Activated T-helper 2 cell treated with anti-CD3 and anti-CD28 coated beads, Interferon-gamma antibody, Interleukin-2, Interleukin-4, amounts not matched to agents 10 μg/mL and 5 μg/mL and 100 μg/mL, durations not matched to agents 14 hours and 24 hours and 36 hours (primary cell): ENCODE measurements at regions not wholly inside any gene's neighbourhood (a gene's known extent, or its start where the extent isn't known, plus 50 kb on each side); places are given as distances from the start of the nearest gene placed in this dataset.
"Not testable (repeated sequence)": the region's sequence is repeated elsewhere in the genome, so short reads cannot be mapped to it uniquely, and the experiment has no call there.

ENCODE experiments used
- DNase-seq: peaks from one replicate; pipeline ENCODE4 v3.0.0; 2021; ENCODE audit warnings: low spot score
- H3K27ac Mint-ChIP-seq: one replicate; pipeline ENCODE4 v1.8.0; 2021; ENCODE audit warnings: mixed read lengths
- H3K27me3 Mint-ChIP-seq: one replicate; pipeline ENCODE4 v1.8.0; 2021; ENCODE audit warnings: low read depth, mixed read lengths
- H3K36me3 Mint-ChIP-seq: one replicate; pipeline ENCODE4 v1.8.0; 2021; ENCODE audit warnings: low read depth, mixed read lengths
- H3K4me1 Mint-ChIP-seq: one replicate; pipeline ENCODE4 v1.8.0; 2021; ENCODE audit warnings: low read depth, mixed read lengths
- H3K4me3 Mint-ChIP-seq: one replicate; pipeline ENCODE4 v1.8.0; 2021; ENCODE audit warnings: low read depth, mild to moderate bottlenecking, moderate library complexity, mixed read lengths
- H3K9me3 Mint-ChIP-seq: one replicate; pipeline ENCODE4 v1.8.0; 2021; ENCODE audit warnings: mixed read lengths
- intact Hi-C: fragments of 100-400 bp; cut with micrococcal nuclease; formaldehyde crosslinking; loops from one replicate; pipeline ENCODE4 v1.15.1; 2023

DNA sequence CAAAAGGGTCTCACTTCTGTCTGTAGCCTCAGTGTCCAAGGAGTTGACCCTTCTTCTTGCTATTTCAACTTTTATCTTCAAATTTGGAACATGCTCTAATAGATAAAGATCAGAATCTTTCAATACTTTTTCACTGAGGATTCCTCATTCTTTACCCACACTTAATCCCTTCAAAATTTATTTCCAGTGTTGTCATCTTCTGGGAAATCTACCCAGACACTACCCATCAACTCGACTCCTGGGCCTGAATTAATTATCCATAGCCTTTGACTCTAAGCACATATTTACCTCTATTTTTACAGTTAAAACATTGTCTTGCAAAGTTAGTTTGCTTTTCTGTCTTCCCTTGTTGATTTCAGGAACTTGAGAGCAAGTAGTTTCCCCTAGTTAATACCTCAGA is 1022.5 kb downstream of the PCDH9 start:
- peaks cover 3% of the 10 kb centered on the region for H3K9me3 Mint-ChIP-seq

DNA sequence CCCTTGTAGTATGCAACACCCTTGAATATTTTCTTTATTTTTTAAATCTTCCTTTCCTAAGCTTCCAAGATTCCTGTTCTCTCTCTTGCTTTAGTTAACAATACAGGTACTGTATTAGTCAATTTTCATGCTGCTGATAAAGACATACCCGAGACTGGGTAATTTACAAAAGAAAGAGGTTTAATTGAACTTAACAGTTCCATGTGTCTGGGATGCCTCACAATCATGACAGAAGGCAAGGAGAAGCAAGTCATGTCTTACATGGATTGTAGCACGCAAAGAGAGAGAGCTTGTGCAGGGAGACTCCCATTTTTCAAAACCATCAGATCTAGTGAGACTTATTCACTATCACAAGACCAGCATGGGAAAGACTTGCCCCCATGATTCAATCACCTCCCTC is 1024.3 kb downstream of the PCDH9 start:
- H3K4me1 Mint-ChIP-seq, result no peaks in the 10 kb centered on the region
- no peaks in the 10 kb centered on the region for H3K36me3 Mint-ChIP-seq
- no peak for DNase-seq
- intact Hi-C loops, result no loop called here
- no peaks in the 10 kb centered on the region for H3K27me3 Mint-ChIP-seq
- peaks cover 4% of the 10 kb centered on the region for H3K9me3 Mint-ChIP-seq
- no peak overlapping the region for H3K4me3 Mint-ChIP-seq
- H3K27ac Mint-ChIP-seq, result no peak overlapping the region

More for the DNA sequence above, 1022.5 kb downstream of the PCDH9 start:
- no peaks in the 10 kb centered on the region for H3K36me3 Mint-ChIP-seq
- DNase-seq, result no peak
- H3K27me3 Mint-ChIP-seq, result no peaks in the 10 kb centered on the region
- H3K27ac Mint-ChIP-seq, result no peak overlapping the region
- intact Hi-C loops, result no loop called here
- H3K4me3 Mint-ChIP-seq, result no peak overlapping the region
- H3K4me1 Mint-ChIP-seq, result no peaks in the 10 kb centered on the region

DNA sequence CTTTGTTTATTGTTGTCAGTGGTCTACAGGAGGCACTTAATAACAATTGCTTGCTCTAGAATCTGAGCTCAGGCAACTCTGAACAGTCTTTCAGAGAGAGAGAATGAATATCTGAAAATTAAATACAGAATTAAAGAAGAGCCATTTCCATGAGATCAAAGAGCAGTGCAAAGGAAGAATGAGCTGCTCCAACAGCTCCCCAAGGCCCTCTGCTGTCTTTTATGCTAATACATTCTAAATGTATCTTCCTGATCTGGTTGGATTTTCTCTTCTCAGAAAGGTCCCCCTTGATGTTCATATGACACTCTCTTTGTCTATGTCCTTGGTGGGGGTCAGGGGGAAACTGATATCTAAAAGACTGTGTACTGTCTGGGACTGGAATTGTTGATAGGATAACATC is 1029.6 kb downstream of the PCDH9 start:
- Mint-ChIP-seq H3K27me3 (no peaks in the 10 kb centered on the region), H3K4me1 (no peaks in the 10 kb centered on the region), H3K9me3 (peaks cover 10% of the 10 kb centered on the region)

DNA sequence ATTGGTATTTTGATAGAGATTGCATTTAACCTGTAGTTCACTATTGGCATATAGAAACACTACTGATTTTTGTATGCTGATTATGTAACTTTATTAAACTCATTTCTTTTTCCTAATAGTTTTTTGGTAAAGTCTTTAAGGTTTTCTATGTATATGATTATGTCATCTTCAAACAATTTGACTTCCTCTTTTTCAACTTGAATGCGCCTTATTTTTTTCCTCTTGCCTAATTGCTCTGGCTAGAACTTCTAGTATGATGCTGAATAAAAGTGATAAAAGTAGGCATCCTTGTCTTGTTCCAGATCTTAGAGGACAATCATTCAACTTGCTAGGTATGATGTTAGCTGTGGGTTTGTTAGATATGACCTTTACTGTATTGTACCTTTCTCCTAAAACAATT is 1034.9 kb downstream of the PCDH9 start:
- no peak overlapping the region for H3K27ac Mint-ChIP-seq
- intact Hi-C loops, result no loop called here
- no peak overlapping the region for H3K4me3 Mint-ChIP-seq
- H3K27me3 Mint-ChIP-seq, result no peaks in the 10 kb centered on the region
- H3K36me3 Mint-ChIP-seq, result no peaks in the 10 kb centered on the region
- no peaks in the 10 kb centered on the region for H3K4me1 Mint-ChIP-seq
- no peak for DNase-seq
- H3K9me3 Mint-ChIP-seq, result no peaks in the 10 kb centered on the region

More for the DNA sequence above, 1029.6 kb downstream of the PCDH9 start:
- intact Hi-C loops, result no loop called here
- Mint-ChIP-seq H3K4me3 (no peak overlapping the region), H3K36me3 (no peaks in the 10 kb centered on the region), H3K27ac (no peak overlapping the region)
- DNase-seq, result no peak

DNA sequence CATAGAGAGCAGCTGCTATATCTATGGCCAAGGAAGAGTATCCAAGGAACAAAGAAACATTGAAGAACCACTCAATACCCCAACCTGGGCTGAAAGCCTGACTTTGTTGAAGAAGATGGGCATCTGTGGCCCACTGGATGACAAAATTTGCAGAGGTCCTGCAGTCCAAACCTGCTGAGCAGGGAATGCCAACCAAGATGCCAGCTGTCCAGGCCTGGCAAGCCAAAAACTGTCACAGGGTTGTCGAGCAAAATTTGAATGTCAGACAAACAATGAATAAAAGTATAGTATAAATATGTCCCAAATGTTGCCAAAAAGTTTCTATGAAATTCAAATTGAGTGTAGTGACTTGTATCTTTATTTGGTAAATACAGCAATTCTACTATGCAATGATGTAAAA is 1040.2 kb downstream of the PCDH9 start:
- no peaks in the 10 kb centered on the region for H3K27me3 Mint-ChIP-seq
- no peak overlapping the region for H3K4me3 Mint-ChIP-seq
- H3K36me3 Mint-ChIP-seq, result no peaks in the 10 kb centered on the region
- no peaks in the 10 kb centered on the region for H3K4me1 Mint-ChIP-seq
- no peaks in the 10 kb centered on the region for H3K9me3 Mint-ChIP-seq
- intact Hi-C loops, result no loop called here
- H3K27ac Mint-ChIP-seq, result no peak overlapping the region
- no peak for DNase-seq

DNA sequence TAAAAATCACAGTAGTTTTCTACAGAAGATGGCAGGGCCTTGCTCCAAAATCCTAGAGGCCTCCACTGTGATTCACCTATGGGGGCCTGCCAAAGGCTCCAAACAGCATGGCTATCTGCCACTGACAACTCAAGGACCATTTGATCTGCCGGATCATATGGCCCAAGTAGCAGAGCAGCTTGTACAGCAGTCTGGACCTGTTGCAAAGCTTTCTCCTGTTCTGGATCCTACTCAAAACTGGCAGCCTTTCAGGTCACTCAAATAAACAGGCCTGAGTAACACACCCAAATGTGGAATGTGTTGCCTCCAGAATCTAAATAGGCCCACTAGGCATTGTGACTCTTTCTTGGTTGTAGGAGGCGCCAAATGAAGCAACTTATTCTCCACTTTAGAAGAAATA is 1049.3 kb downstream of the PCDH9 start:
- Mint-ChIP-seq H3K36me3 (no peaks in the 10 kb centered on the region), H3K4me1 (no peaks in the 10 kb centered on the region), H3K27ac (no peak overlapping the region), H3K27me3 (no peaks in the 10 kb centered on the region), H3K9me3 (peaks cover 11% of the 10 kb centered on the region), H3K4me3 (no peak overlapping the region)
- intact Hi-C loops, result no loop called here
- no peak for DNase-seq

DNA sequence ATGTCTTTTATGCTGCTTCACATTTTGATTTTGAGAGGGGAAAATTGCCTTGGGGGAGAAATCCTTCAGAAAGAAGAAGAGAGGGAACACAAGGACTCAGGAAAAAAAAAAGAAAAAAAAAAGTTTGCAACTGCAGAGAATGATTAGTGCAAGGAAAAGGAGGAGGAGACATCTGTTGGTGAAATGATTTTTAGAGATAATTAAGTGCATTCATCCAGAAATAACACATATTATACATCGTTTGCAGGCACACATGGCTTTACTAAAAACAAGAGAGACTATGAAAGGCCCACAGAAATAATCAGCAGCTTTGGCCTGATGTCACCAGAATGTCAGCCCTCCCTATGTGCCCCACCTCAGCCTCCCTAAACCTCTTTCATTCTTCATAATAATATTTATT is 1058.2 kb downstream of the PCDH9 start:
- no peak overlapping the region for H3K27ac Mint-ChIP-seq
- H3K36me3 Mint-ChIP-seq, result no peaks in the 10 kb centered on the region
- no peaks in the 10 kb centered on the region for H3K4me1 Mint-ChIP-seq
- H3K9me3 Mint-ChIP-seq, result no peaks in the 10 kb centered on the region
- no peaks in the 10 kb centered on the region for H3K27me3 Mint-ChIP-seq
- intact Hi-C loops, result no loop called here
- no peak overlapping the region for H3K4me3 Mint-ChIP-seq
- no peak for DNase-seq

DNA sequence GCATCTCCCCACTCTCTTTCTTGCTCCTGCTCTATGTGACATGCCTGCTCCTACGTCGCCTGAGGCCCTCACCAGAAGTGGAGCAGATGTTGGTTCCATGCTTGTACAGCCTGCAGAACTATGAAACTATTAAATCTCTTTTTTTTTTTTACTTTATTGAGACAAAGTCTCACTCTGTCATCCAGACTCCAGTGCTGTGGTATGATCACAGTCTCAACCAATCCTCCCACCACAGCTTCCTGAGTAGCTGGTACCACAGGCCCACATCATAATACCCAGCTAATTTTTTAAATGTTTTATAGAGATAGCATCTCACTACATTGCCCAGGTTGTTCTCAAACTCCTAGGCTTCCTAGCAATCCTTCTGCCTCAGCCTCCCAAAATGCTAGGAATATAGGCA is 1067.7 kb downstream of the PCDH9 start:
- Mint-ChIP-seq H3K9me3 (no peaks in the 10 kb centered on the region), H3K27ac (no peak overlapping the region), H3K4me3 (no peak overlapping the region), H3K4me1 (no peaks in the 10 kb centered on the region), H3K27me3 (no peaks in the 10 kb centered on the region), H3K36me3 (no peaks in the 10 kb centered on the region)
- no peak for DNase-seq
- intact Hi-C loops, result no loop called here

DNA sequence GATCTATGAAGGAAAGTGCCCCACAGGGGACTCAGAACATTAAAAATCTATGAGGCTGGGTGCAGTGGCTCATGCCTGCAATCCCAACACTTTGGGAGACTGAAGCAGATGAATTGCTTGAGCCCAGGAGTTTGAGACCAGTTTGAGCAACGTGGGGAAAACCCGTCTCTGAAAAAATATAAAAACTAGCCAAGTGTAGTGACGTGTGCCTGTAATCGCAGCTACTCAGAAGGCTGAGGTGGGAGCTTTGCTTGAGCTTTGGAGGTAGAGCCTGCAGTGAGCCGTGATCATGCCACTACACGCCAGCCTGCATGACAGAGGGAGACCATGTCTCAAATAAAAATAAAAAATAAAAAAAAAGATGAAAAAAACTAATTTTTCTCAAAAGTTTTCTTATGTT is 1070.6 kb downstream of the PCDH9 start:
- H3K27me3 Mint-ChIP-seq, result no peaks in the 10 kb centered on the region
- intact Hi-C loops, result no loop called here

DNA sequence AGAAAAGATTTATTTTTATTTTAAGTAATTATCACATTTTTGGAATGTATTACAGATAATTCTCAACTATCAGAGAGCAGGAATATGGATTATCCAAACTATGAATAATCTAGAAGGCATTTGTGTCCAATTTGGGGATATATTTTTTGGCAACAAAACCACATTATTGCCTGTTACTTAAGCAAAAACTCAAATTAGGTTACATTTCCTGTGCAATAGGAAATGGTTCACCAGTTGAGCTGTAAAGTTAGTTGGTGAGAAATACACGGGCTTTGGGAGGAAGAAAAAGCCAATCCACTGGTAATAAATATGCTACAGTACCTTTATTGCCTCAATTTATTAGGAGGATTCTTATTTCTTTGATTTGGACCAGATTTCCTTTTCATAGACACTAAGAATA is 1075.2 kb downstream of the PCDH9 start:
- Mint-ChIP-seq H3K4me1 (no peaks in the 10 kb centered on the region), H3K27ac (no peak overlapping the region), H3K9me3 (no peaks in the 10 kb centered on the region), H3K4me3 (no peak overlapping the region), H3K36me3 (no peaks in the 10 kb centered on the region), H3K27me3 (no peaks in the 10 kb centered on the region)
- DNase-seq, result no peak
- intact Hi-C loops, result no loop called here

More for the DNA sequence above, 1070.6 kb downstream of the PCDH9 start:
- Mint-ChIP-seq H3K9me3 (no peaks in the 10 kb centered on the region), H3K27ac (no peak overlapping the region), H3K36me3 (no peaks in the 10 kb centered on the region), H3K4me3 (no peak overlapping the region), H3K4me1 (no peaks in the 10 kb centered on the region)
- DNase-seq, result no peak

DNA sequence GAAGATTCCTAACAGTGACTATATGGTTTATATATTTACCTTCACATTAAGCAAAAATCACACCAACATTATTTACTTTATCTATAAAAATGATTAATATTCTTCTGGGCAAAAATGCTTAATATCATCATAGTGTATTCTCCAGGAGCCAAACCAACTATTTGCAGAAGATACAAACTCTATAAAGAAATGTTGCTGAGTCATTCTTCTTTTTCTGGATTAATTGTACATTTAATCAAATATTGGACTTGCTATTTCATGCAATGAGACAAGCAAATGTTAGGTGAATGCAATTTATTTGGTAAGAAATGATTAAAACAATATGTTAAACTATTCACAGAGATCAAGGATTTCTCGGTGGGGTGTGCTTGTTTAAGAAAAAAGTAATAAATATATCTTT is 1075.8 kb downstream of the PCDH9 start:
- Mint-ChIP-seq H3K36me3 (no peaks in the 10 kb centered on the region), H3K27ac (no peak overlapping the region), H3K27me3 (no peaks in the 10 kb centered on the region), H3K4me3 (no peak overlapping the region), H3K9me3 (no peaks in the 10 kb centered on the region), H3K4me1 (no peaks in the 10 kb centered on the region)
- intact Hi-C loops, result no loop called here
- no peak for DNase-seq

DNA sequence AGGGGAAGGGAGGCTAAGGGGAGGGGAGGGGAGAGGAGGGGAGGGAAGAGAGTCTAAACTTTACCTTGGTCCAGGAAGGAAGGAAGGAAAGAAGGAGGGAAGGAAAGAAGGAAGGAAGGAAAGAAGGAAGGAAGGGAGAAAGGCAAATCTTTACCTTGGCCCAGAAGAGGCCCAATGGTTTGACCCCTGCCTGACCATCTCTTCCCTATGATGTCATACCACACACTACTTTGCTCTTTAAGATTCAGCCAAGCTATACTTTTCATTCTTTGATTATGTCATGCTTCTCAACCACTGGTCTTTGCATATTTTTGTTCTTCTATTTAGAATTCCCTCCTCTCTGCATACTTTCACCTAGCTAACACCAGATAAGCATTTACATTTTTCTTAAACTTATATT is 1077.5 kb downstream of the PCDH9 start:
- H3K27ac Mint-ChIP-seq, result no peak overlapping the region
- intact Hi-C loops, result no loop called here

DNA sequence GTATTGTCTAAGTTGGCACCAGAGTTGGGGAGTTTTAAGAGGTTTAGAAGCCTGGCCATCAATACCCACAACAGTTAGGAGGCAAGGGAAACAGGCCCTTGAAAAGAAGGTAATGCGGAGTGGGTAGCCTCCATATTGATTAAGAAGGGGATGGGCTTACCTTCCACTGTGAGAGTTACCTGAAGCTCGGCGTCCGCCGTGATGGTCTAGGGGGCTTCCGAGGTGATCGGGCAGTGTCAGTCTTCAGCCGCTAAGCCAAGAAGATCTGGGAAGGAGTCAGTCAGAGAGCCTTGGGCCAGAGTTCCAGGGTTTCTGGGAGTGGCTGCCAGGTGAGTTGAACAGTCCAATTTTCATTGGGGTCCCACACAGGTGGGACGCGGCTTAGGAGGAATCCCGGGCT is 1085.8 kb downstream of the PCDH9 start:
- intact Hi-C loops, H3K27ac Mint-ChIP-seq, H3K4me3 Mint-ChIP-seq, H3K4me1 Mint-ChIP-seq, H3K27me3 Mint-ChIP-seq, DNase-seq, H3K36me3 Mint-ChIP-seq: not testable (repeated sequence)
- peaks cover 23% of the 10 kb centered on the region for H3K9me3 Mint-ChIP-seq

More for the DNA sequence above, 1077.5 kb downstream of the PCDH9 start:
- no peaks in the 10 kb centered on the region for H3K36me3 Mint-ChIP-seq
- H3K9me3 Mint-ChIP-seq, result peaks cover under 1% of the 10 kb centered on the region
- no peaks in the 10 kb centered on the region for H3K27me3 Mint-ChIP-seq
- DNase-seq, result no peak
- H3K4me1 Mint-ChIP-seq, result no peaks in the 10 kb centered on the region
- H3K4me3 Mint-ChIP-seq, result no peak overlapping the region

DNA sequence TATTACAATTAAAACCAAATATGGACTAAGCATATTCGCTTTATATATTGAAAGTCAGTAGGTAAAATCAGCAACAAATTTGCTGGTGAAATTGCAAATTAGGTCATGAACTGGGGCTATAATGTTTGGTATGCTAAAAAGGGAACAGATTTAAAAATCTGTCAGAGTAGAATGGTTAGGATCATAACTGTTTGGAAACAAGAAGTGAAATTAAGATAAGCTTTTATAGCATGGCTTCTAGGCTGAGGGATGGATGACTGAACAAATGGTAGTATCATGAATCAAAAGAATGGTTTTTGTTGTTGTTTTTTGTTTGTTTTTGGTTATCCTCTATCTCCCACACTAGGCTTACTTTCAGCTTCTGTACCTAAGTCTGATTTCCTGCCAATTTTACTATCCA is 1090.4 kb downstream of the PCDH9 start:
- no peaks in the 10 kb centered on the region for H3K36me3 Mint-ChIP-seq
- H3K4me3 Mint-ChIP-seq, result no peak overlapping the region
- no peaks in the 10 kb centered on the region for H3K27me3 Mint-ChIP-seq
- H3K9me3 Mint-ChIP-seq, result peaks cover 15% of the 10 kb centered on the region
- no peak for DNase-seq
- H3K27ac Mint-ChIP-seq, result no peak overlapping the region
- intact Hi-C loops, result no loop called here
- H3K4me1 Mint-ChIP-seq, result no peaks in the 10 kb centered on the region
